K562 (cell line): ENCODE measurements at regions not wholly inside any gene's neighbourhood (a gene's known extent, or its start where the extent isn't known, plus 50 kb on each side); places are given as distances from the start of the nearest gene placed in this dataset.

Experiments
- ATAC-seq: fragments of 200-7000 bp; cut with Tn5 transposase; 3 replicates; pipeline ENCODE4 v1.9.1; 2020; ENCODE audit warnings: moderate library complexity
- BruUV-seq: library from RNA; stranded (reverse); fragments of 400-500 nt; replicated peaks from 2 replicates; lab custom pipeline; 2021; lab: Mats Ljungman, UMichigan
- CTCF ChIA-PET: fragments of 300-600 bp; formaldehyde crosslinking; extraction: SDS; loops from one replicate; lab custom pipeline; 2021; ENCODE audit warnings: low intra/inter-chr PET ratio; lab: Yijun Ruan, JAX
- POLR2A ChIA-PET: fragments of 300-600, 350-650 bp; sonication (Branson Sonifier 250); formaldehyde crosslinking; extraction: SDS; loops from one replicate; lab custom pipeline; 2021; ENCODE audit warnings: antibody characterized with exemption, inconsistent platforms; lab: Yijun Ruan, JAX
- DNase-seq, 4 experiments: peaks; one replicate each; pipeline versions ENCODE4 v3.0.0 to v3.0.0-alpha.2; 2011 to 2018; ENCODE audit warnings: low spot score in 3 of 4, mixed read lengths in 3 of 4; ENCODE audit errors: extremely low read depth in 1 of 4
- FAIRE-seq: peaks from 2 replicates; lab custom pipeline; 2011; peaks lifted over from hg19 to GRCh38; lab: Jason Lieb, UNC
- H2AFZ ChIP-seq: 2 replicates; pipeline ENCODE4 v1.6.0; 2011; ENCODE audit warnings: low read depth, low read length, control low read depth, inconsistent platforms
- H3K27ac ChIP-seq: fragments of 200-600 bp; 3 replicates; pipeline ENCODE4 v1.8.0; 2011; ENCODE audit warnings: low read depth, mild to moderate bottlenecking, control low read depth, inconsistent platforms, low read length, moderate library complexity, mixed read lengths; ENCODE audit errors: extremely low read depth
- H3K27me3 ChIP-seq, 2 experiments: fragments of 300-600 bp in 1 of 2; 2 replicates in 1 of 2; 3 replicates in 1 of 2; pipeline versions ENCODE4 v1.6.0 to v1.8.0; 2011; ENCODE audit warnings: inconsistent platforms in 2 of 2, low read length in 2 of 2, mild to moderate bottlenecking in 1 of 2, mixed read lengths in 1 of 2, moderate library complexity in 1 of 2; ENCODE audit not compliant: control insufficient read depth in 2 of 2, insufficient read depth in 2 of 2
- H3K36me3 ChIP-seq: fragments of 300-600 bp; 3 replicates; pipeline ENCODE4 v1.8.0; 2011; ENCODE audit warnings: mild to moderate bottlenecking, low read length, inconsistent platforms; ENCODE audit not compliant: control insufficient read depth, insufficient read depth
- H3K4me1 ChIP-seq, 2 experiments: fragments of 200-600 bp in 1 of 2; replicated peaks in 1 of 2; 2 replicates in 1 of 2; 3 replicates in 1 of 2; pipeline versions ENCODE4 v1.5.1 to v1.8.0; 2011; ENCODE audit warnings: inconsistent platforms in 2 of 2, low read length in 2 of 2, mild to moderate bottlenecking in 1 of 2, mixed read lengths in 1 of 2, moderate library complexity in 1 of 2; ENCODE audit not compliant: control insufficient read depth in 2 of 2, insufficient read depth in 2 of 2
- H3K4me2 ChIP-seq: 2 replicates; pipeline ENCODE4 v1.6.1; 2011; ENCODE audit warnings: low read length, control low read depth, inconsistent platforms, mixed read lengths; ENCODE audit not compliant: insufficient read depth
- H3K4me3 ChIP-seq: fragments of 200-600 bp; sonication (generic), shearing (Covaris generic); 2 replicates; pipeline ENCODE4 v1.5.1; 2016; ENCODE audit warnings: control low read depth, inconsistent platforms
- H3K79me2 ChIP-seq: fragments of 200-600 bp; 3 replicates; pipeline ENCODE4 v1.8.0; 2011; ENCODE audit warnings: low read length, inconsistent platforms; ENCODE audit not compliant: control insufficient read depth, insufficient read depth
- H3K9ac ChIP-seq, 2 experiments: 2 replicates each; pipeline versions ENCODE4 v1.6.0 to v1.6.1; 2011; ENCODE audit warnings: low read depth in 2 of 2, low read length in 2 of 2, control low read depth in 1 of 2, inconsistent platforms in 1 of 2, mild to moderate bottlenecking in 1 of 2, mixed read lengths in 1 of 2; ENCODE audit not compliant: insufficient read depth in 1 of 2
- H3K9me1 ChIP-seq: one replicate; pipeline ENCODE4 v1.6.0; 2011; ENCODE audit warnings: inconsistent platforms, mild to moderate bottlenecking, low read length, moderate library complexity; ENCODE audit not compliant: control insufficient read depth, insufficient read depth
- H3K9me3 ChIP-seq: replicated peaks from 2 replicates; pipeline ENCODE4 v1.5.1; 2011; ENCODE audit warnings: low read depth, low read length, inconsistent platforms; ENCODE audit not compliant: control insufficient read depth, insufficient read depth
- H4K20me1 ChIP-seq: replicated peaks from 2 replicates; pipeline ENCODE4 v1.6.1; 2011; ENCODE audit warnings: low read length, inconsistent platforms, mixed read lengths; ENCODE audit not compliant: control insufficient read depth, insufficient read depth
- CC2D1A ChIP-seq: fragments of 450-650 bp; IDR thresholded peaks from 2 replicates; pipeline ENCODE4 v1.6.1; 2017; ENCODE audit warnings: mild to moderate bottlenecking
- FOXA1 ChIP-seq: fragments of 450-650 bp; IDR thresholded peaks from 2 replicates; pipeline ENCODE4 v1.6.1; 2016; ENCODE audit warnings: mild to moderate bottlenecking, borderline replicate concordance
- RBM25 ChIP-seq: fragments of 200-400 bp; formaldehyde crosslinking; IDR thresholded peaks from 2 replicates; pipeline ENCODE4 v1.6.1; 2018; ENCODE audit warnings: low read length, low read depth, moderate library complexity; ENCODE audit not compliant: severe bottlenecking
- ZHX1 ChIP-seq: fragments of 150-350 bp; conservative IDR thresholded peaks from 2 replicates; pipeline ENCODE4 v1.6.1; 2014; ENCODE audit warnings: low read length
- WGBS: fragments of 100-300 bp; shearing (Covaris generic); methylation state at CpG from one replicate; pipeline ENCODE4 v1.1.6; 2016; ENCODE audit warnings: low coverage, mixed read lengths; ENCODE audit not compliant: insufficient coverage; ENCODE audit errors: missing lambda C conversion rate; 5-methylcytosine and 5-hydroxymethylcytosine counted together
- in situ Hi-C: fragments of 300-500 bp; cut with MboI; formaldehyde crosslinking; loops from 4 replicates; pipeline ENCODE4 v1.15.0; 2018; ENCODE audit warnings: inconsistent platforms, mixed read lengths
- intact Hi-C: fragments of 100-400 bp; cut with micrococcal nuclease; formaldehyde crosslinking; loops from 2 replicates; pipeline ENCODE4 v1.14.2; 2022

- 5% methylated on average over 10 of the region's 10 CpGs for WGBS
- no TSS peak for BruUV-seq
- Histone ChIP-seq H3K4me3 (no peak overlapping the region), H3K27ac (no peak overlapping the region), H3K36me3 (no peaks in the 10 kb centered on the region), H4K20me1 (no peaks in the 10 kb centered on the region; the same call in 1 of the 2 replicates), H3K79me2 (no peaks in the 10 kb centered on the region), H2AFZ (no peak overlapping the region), H3K9ac (no peak overlapping the region), H3K4me2 (no peak overlapping the region), H3K9me1 (no peaks in the 10 kb centered on the region), H3K4me1 (0 out of 5 replicates have a peak, but pooled peaks cover 0 to 2% of the 10 kb centered on the region in 2 experiments), H3K27me3 (peaks cover 45 to 72% of the 10 kb centered on the region in 2 experiments), H3K9me3 (no peaks in the 10 kb centered on the region)
- ChIA-PET CTCF (no interaction called here), POLR2A (interaction anchor here (0.6 kb wide), 1 partner anchor 307 kb away, joined by 3 read pairs; no protein-coding TSS in a partner anchor)
- no peak for ATAC-seq
- FAIRE-seq, result no peak
- TF ChIP-seq ZHX1, result no peak
- intact Hi-C loops (no loop called here), in situ Hi-C loops (no loop called here)
- DNase-seq, result no peak
Observed at GRCh38 chr1:10881046-10881445, 84.6 kb upstream of the CASZ1 start.

GRCh38 chr1:10882069-10882468 is 85.6 kb upstream of the CASZ1 start:
- CTCF ChIA-PET, result no interaction called here
- BruUV-seq, result no TSS peak

More at GRCh38 chr1:10882069-10882468, 85.6 kb upstream of the CASZ1 start:
- FAIRE-seq, result no peak
- H3K9me3 ChIP-seq, result no peaks in the 10 kb centered on the region
- H3K4me3 ChIP-seq, result no peak overlapping the region
- no peak for TF ChIP-seq CC2D1A
- no peak for TF ChIP-seq FOXA1
- TF ChIP-seq RBM25, result peak; percentile 89
- TF ChIP-seq, all 486 proteins: peak for 1
- Histone ChIP-seq H3K27me3 (peaks cover 42 to 67% of the 10 kb centered on the region in 2 experiments), H3K4me1 (0 out of 5 replicates have a peak, but pooled peaks cover 0 to 2% of the 10 kb centered on the region in 2 experiments), H3K9ac (no peak overlapping the region), H3K27ac (no peak overlapping the region), H3K4me2 (no peak overlapping the region), H3K36me3 (no peaks in the 10 kb centered on the region), H4K20me1 (no peaks in the 10 kb centered on the region; the same call in 1 of the 2 replicates), H2AFZ (no peak overlapping the region), H3K9me1 (no peaks in the 10 kb centered on the region), H3K79me2 (no peaks in the 10 kb centered on the region)
- ATAC-seq (no peak), DNase-seq (no peak)
- in situ Hi-C loops, result no loop called here
- POLR2A ChIA-PET, result interaction anchor here (0.6 to 1.1 kb wide), 2 partner anchors 9 to 13 kb away, joined by 3 to 4 read pairs; no protein-coding TSS in a partner anchor
- intact Hi-C loops, result no loop called here
- WGBS, result 4% methylated on average over 4 of the region's 4 CpGs
